HL-60 (cell line): ENCODE measurements at regions not wholly inside any gene's neighbourhood (a gene's known extent, or its start where the extent isn't known, plus 50 kb on each side); places are given as distances from the start of the nearest gene placed in this dataset.

Experiments
- CTCF ChIP-seq: IDR thresholded peaks from one replicate; pipeline ENCODE4 v1.5.1; 2011; ENCODE audit warnings: low read length, control low read depth, inconsistent platforms; ENCODE audit not compliant: insufficient read depth
- POLR2AphosphoS5 ChIP-seq: IDR thresholded peaks from 2 replicates; pipeline ENCODE4 v1.6.1; 2012; ENCODE audit warnings: low read depth

GRCh38 chr21:16815243-16815642 is 697.6 kb upstream of the CXADR start:
- TF ChIP-seq CTCF (no peak), POLR2AphosphoS5 (no peak)
